ENCODE measurements at regions not wholly inside any gene's neighbourhood (a gene's known extent, or its start where the extent isn't known, plus 50 kb on each side); places are given as distances from the start of the nearest gene placed in this dataset.

GRCh38 chr1:36567601-36568341 is 85.1 kb upstream of the CSF3R start:
- no peak for TF ChIP-seq CTCF (conservative IDR thresholded peaks at IDR 0.05; ENCODE audit: low read depth, low read length)
- TF ChIP-seq EZH2 (IDR thresholded peaks at IDR 0.05; ENCODE audit: borderline replicate concordance, low read depth, low read length, poor library complexity, severe bottlenecking) = no peak

Data from A673 (cell line).